Body of pancreas (tissue), 4 donors: ENCODE measurements at regions not wholly inside any gene's neighbourhood (a gene's known extent, or its start where the extent isn't known, plus 50 kb on each side); places are given as distances from the start of the nearest gene placed in this dataset.

Experiments
- CTCF ChIP-seq, 7 experiments: fragments of 450-650 bp in 4 of 7; fragments of 200-600 bp in 3 of 7; sonication (generic) in 3 of 7; IDR thresholded peaks; one replicate each; pipeline ENCODE4 v1.5.1; 2016 to 2019; ENCODE audit warnings: antibody characterized with exemption in 7 of 7
- POLR2A ChIP-seq, 3 donors: fragments of 450-650 bp; IDR thresholded peaks; one replicate each; pipeline ENCODE4 v1.6.1; 2016; ENCODE audit warnings: antibody characterized with exemption in 3 of 3, mild to moderate bottlenecking in 2 of 3

- TF ChIP-seq CTCF (IDR thresholded peaks at IDR 0.05) = no peak
- TF ChIP-seq POLR2A (IDR thresholded peaks at IDR 0.05) = no peak
Measured at GRCh38 chr5:149432376-149432775, 53.3 kb upstream of the IL17B start.
